ENCODE measurements at regions not wholly inside any gene's neighbourhood (a gene's known extent, or its start where the extent isn't known, plus 50 kb on each side); places are given as distances from the start of the nearest gene placed in this dataset.

DNA sequence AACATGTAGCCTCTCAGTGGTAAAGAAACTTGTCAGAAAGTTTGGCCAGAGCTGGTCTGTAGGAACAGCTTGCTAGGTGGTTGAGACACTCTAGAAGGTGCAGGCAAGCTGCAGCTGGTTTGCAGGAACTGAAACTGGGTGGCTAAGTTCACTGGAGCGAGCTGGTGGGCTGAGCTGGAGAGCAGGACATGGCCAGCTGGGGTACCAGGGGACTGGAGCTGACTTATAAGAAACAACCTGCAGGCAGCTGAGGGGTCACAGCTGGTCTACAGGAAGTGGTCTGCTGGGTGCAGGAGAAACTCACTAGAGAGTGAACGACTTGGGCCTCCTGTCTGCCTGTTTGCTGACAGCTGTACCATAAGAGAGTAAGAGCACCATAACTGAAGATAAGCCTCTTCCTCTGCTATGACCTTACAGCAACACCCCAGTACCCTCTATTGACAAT lies 157.1 kb upstream of the LNX1 start:
- Histone ChIP-seq H2AFZ (ENCODE audit: low read length) (no peak overlapping the region), H3K9me3 (ENCODE audit: low read length) (no peaks in the 10 kb centered on the region), H4K20me1 (ENCODE audit: insufficient read depth, low read length) (no peaks in the 10 kb centered on the region), H3K4me3 (replicated peaks in 1 of 3; ENCODE audit: insufficient read depth in 1 of 3, low read depth in 2 of 3, low read length in 3 of 3) (no peak overlapping the region), H3K4me2 (ENCODE audit: low read depth, low read length) (no peak overlapping the region), H3K36me3 (replicated peaks in 1 of 2; ENCODE audit: control insufficient read depth in 1 of 2, insufficient read depth in 2 of 2, low read length in 2 of 2) (no peaks in the 10 kb centered on the region), H3K4me1 (ENCODE audit: insufficient read depth, low read length) (no peaks in the 10 kb centered on the region), H3K27me3 (ENCODE audit: control insufficient read depth in 1 of 2, insufficient read depth in 2 of 2, low read length in 2 of 2) (no peaks in the 10 kb centered on the region), H3K79me2 (ENCODE audit: insufficient read depth, low read length) (no peaks in the 10 kb centered on the region), H3K27ac (ENCODE audit: extremely low read length, insufficient read depth, low read length) (no peak overlapping the region), H3K9ac (ENCODE audit: insufficient read depth, low read depth, low read length) (no peak overlapping the region)
- 0% methylated on average over 1 of the region's 2 CpGs for WGBS (ENCODE audit: low lambda C conversion rate)
- in situ Hi-C loops (cut with HindIII; ENCODE audit: extremely low pct_ligation_motif_present, low pct_unique_long_range_greater_than_20kb) (no loop called here), intact Hi-C loops (cut with micrococcal nuclease; ENCODE audit: unreplicated experiment) (no loop called here)
- ATAC-seq: no peak
- no peak for FAIRE-seq
- ChIA-PET POLR2A (no interaction called here), CTCF (ENCODE audit: low intra/inter-chr PET ratio, low total read pairs) (no interaction called here)
- BruUV-seq (replicated peaks): no TSS peak
- TF ChIP-seq ZNF280B (CRISPR knock-in tag; IDR thresholded peaks at IDR 0.05; ENCODE audit: borderline replicate concordance) (no peak), PHF21A (CRISPR knock-in tag; IDR thresholded peaks at IDR 0.05) (no peak), HNF4A (CRISPR knock-in tag; IDR thresholded peaks at IDR 0.05) (no peak), ZFP1 (CRISPR knock-in tag; IDR thresholded peaks at IDR 0.05) (no peak)
- TF ChIP-seq, protein P1, sequence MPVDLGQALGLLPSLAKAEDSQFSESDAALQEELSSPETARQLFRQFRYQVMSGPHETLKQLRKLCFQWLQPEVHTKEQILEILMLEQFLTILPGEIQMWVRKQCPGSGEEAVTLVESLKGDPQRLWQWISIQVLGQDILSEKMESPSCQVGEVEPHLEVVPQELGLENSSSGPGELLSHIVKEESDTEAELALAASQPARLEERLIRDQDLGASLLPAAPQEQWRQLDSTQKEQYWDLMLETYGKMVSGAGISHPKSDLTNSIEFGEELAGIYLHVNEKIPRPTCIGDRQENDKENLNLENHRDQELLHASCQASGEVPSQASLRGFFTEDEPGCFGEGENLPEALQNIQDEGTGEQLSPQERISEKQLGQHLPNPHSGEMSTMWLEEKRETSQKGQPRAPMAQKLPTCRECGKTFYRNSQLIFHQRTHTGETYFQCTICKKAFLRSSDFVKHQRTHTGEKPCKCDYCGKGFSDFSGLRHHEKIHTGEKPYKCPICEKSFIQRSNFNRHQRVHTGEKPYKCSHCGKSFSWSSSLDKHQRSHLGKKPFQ (CRISPR knock-in tag; IDR thresholded peaks at IDR 0.05; ENCODE audit: insufficient replicate concordance): no peak
- DNase-seq (ENCODE audit: low spot score): no peak

DNA sequence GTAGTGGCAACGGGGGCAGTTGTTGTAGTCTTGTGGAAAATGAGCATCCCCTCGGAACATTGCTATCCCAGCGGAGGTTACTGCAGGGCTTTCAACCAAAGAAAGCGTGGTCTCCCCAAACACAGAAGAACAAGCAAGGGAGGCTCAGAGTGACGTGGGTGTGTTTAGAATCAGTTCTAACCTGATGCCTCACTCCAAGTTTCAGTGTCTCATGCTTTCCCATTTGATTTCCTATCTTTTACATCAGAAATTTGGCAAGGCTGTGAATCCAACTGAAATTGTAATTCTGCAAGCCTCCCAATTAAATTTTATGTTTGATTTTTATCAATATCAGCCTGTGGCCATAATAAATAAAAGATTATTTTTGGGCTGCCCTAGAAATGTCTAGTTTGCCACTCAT lies 156.1 kb upstream of the LNX1 start:
- no peaks in the 10 kb centered on the region for H3K27me3 ChIP-seq (ENCODE audit: control insufficient read depth in 1 of 2, insufficient read depth in 2 of 2, low read length in 2 of 2)
- H3K4me1 ChIP-seq (ENCODE audit: insufficient read depth, low read length): no peaks in the 10 kb centered on the region
- H2AFZ ChIP-seq (ENCODE audit: low read length): no peak overlapping the region
- no peak for ATAC-seq
- H3K27ac ChIP-seq (ENCODE audit: extremely low read length, insufficient read depth, low read length): no peak overlapping the region
- intact Hi-C loops (cut with micrococcal nuclease; ENCODE audit: unreplicated experiment) (no loop called here), in situ Hi-C loops (cut with HindIII; ENCODE audit: extremely low pct_ligation_motif_present, low pct_unique_long_range_greater_than_20kb) (no loop called here)
- BruUV-seq (replicated peaks): no TSS peak
- no peak overlapping the region for H3K4me3 ChIP-seq (replicated peaks in 1 of 3; ENCODE audit: insufficient read depth in 1 of 3, low read depth in 2 of 3, low read length in 3 of 3)
- no peaks in the 10 kb centered on the region for H3K36me3 ChIP-seq (replicated peaks in 1 of 2; ENCODE audit: control insufficient read depth in 1 of 2, insufficient read depth in 2 of 2, low read length in 2 of 2)
- POLR2A ChIA-PET: no interaction called here
- H3K9me3 ChIP-seq (ENCODE audit: low read length): no peaks in the 10 kb centered on the region
- no peak for TF ChIP-seq ZNF367 (CRISPR knock-in tag; IDR thresholded peaks at IDR 0.05; ENCODE audit: borderline replicate concordance)
- TF ChIP-seq ZNF205 (CRISPR knock-in tag; IDR thresholded peaks at IDR 0.05): no peak
- TF ChIP-seq NONO (IDR thresholded peaks at IDR 0.05): no peak
- TF ChIP-seq NONO (CRISPR knock-in tag; conservative IDR thresholded peaks at IDR 0.05): no peak
- TF ChIP-seq KLF16 (CRISPR knock-in tag; IDR thresholded peaks at IDR 0.05): no peak
- TF ChIP-seq PLSCR1 (CRISPR knock-in tag; IDR thresholded peaks at IDR 0.05; ENCODE audit: borderline replicate concordance): no peak
- no peak for TF ChIP-seq ZNF670 (CRISPR knock-in tag; IDR thresholded peaks at IDR 0.05; ENCODE audit: borderline replicate concordance)
- no peak for TF ChIP-seq NR2C2 (CRISPR knock-in tag; IDR thresholded peaks at IDR 0.05; ENCODE audit: borderline replicate concordance)
- TF ChIP-seq KLF12 (CRISPR knock-in tag; IDR thresholded peaks at IDR 0.05; ENCODE audit: borderline replicate concordance): no peak
- no peaks in the 10 kb centered on the region for H4K20me1 ChIP-seq (ENCODE audit: insufficient read depth, low read length)
- CTCF ChIA-PET (ENCODE audit: low intra/inter-chr PET ratio, low total read pairs): no interaction called here
- FAIRE-seq: no peak
- H3K9ac ChIP-seq (ENCODE audit: insufficient read depth, low read depth, low read length): no peak overlapping the region
- no peak for DNase-seq (ENCODE audit: low spot score)
- no peaks in the 10 kb centered on the region for H3K79me2 ChIP-seq (ENCODE audit: insufficient read depth, low read length)
- WGBS (ENCODE audit: low lambda C conversion rate): 27% methylated on average over 5 of the region's 5 CpGs
- no peak overlapping the region for H3K4me2 ChIP-seq (ENCODE audit: low read depth, low read length)
